Endothelial cell of umbilical vein (primary cell): ENCODE measurements at regions not wholly inside any gene's neighbourhood (a gene's known extent, or its start where the extent isn't known, plus 50 kb on each side); places are given as distances from the start of the nearest gene placed in this dataset.

Experiments used
- BruUV-seq: library from RNA; stranded (reverse); fragments of 400-500 nt; replicated peaks from 2 replicates; lab custom pipeline; 2021; lab: Mats Ljungman, UMichigan
- CTCF ChIA-PET: fragments of 300-600, 350-600 bp; sonication (Branson Sonifier 250); formaldehyde crosslinking; loops from one replicate; lab custom pipeline; 2021; ENCODE audit warnings: antibody characterized with exemption, inconsistent platforms; lab: Charles Lee
- POLR2A ChIA-PET: fragments of 300-600, 350-600 bp; sonication (Branson Sonifier 250); formaldehyde crosslinking; loops from one replicate; lab custom pipeline; 2021; ENCODE audit warnings: antibody characterized with exemption, inconsistent platforms; lab: Charles Lee
- DNase-seq: peaks from one replicate; pipeline ENCODE4 v3.0.0-alpha.2; 2011; ENCODE audit warnings: low read depth, low spot score
- FAIRE-seq: peaks from 2 replicates; lab custom pipeline; 2011; peaks lifted over from hg19 to GRCh38; lab: Jason Lieb, UNC
- H2AFZ ChIP-seq: 2 replicates; pipeline ENCODE4 v1.6.0; 2012; ENCODE audit warnings: low read depth, low read length, control low read depth, inconsistent platforms
- H3K27ac ChIP-seq: 2 replicates; pipeline ENCODE4 v1.5.1; 2011; ENCODE audit warnings: low read depth, mild to moderate bottlenecking, control low read depth, low read length, moderate library complexity; ENCODE audit not compliant: insufficient read depth
- H3K27me3 ChIP-seq, 2 experiments: 2 replicates each; pipeline versions ENCODE4 v1.6.0 to v1.6.1; 2011; ENCODE audit warnings: low read length in 2 of 2, mixed read lengths in 1 of 2; ENCODE audit not compliant: control insufficient read depth in 2 of 2, insufficient read depth in 2 of 2
- H3K36me3 ChIP-seq, 2 experiments: 2 replicates in 1 of 2; 3 replicates in 1 of 2; pipeline ENCODE4 v1.5.1; 2011; ENCODE audit warnings: low read length in 2 of 2, mild to moderate bottlenecking in 1 of 2, moderate library complexity in 1 of 2; ENCODE audit not compliant: control insufficient read depth in 2 of 2, insufficient read depth in 2 of 2; ENCODE audit errors: extremely low read depth in 1 of 2
- H3K4me1 ChIP-seq: 3 replicates; pipeline ENCODE4 v1.5.1; 2011; ENCODE audit warnings: mild to moderate bottlenecking, low read length; ENCODE audit not compliant: control insufficient read depth, insufficient read depth; ENCODE audit errors: extremely low read depth
- H3K4me2 ChIP-seq: 2 replicates; pipeline ENCODE4 v1.6.1; 2011; ENCODE audit warnings: low read length, control low read depth, mixed read lengths; ENCODE audit not compliant: insufficient read depth
- H3K4me3 ChIP-seq, 3 experiments: fragments of 200-600 bp in 1 of 3; sonication (generic), shearing (Covaris generic) in 1 of 3; replicated peaks in 1 of 3; 2 replicates each; pipeline ENCODE4 v1.5.1; 2011 to 2016; ENCODE audit warnings: control low read depth in 3 of 3, low read length in 3 of 3, mild to moderate bottlenecking in 2 of 3, inconsistent platforms in 1 of 3, low read depth in 1 of 3, moderate library complexity in 1 of 3; ENCODE audit not compliant: insufficient read depth in 1 of 3
- H3K79me2 ChIP-seq: 2 replicates; pipeline ENCODE4 v1.6.0; 2012; ENCODE audit warnings: low read length, inconsistent platforms; ENCODE audit not compliant: control insufficient read depth, insufficient read depth
- H3K9ac ChIP-seq: replicated peaks from 2 replicates; pipeline ENCODE3; 2011; ENCODE audit warnings: low read length, control low read depth; ENCODE audit not compliant: insufficient read depth; ENCODE audit errors: extremely low read depth
- H3K9me1 ChIP-seq: replicated peaks from 3 replicates; pipeline ENCODE4 v1.6.0; 2011; ENCODE audit warnings: mild to moderate bottlenecking, low read length; ENCODE audit not compliant: control insufficient read depth, insufficient read depth; ENCODE audit errors: extremely low read depth
- H3K9me3 ChIP-seq: replicated peaks from 2 replicates; pipeline ENCODE4 v1.5.1; 2012; ENCODE audit warnings: low read length, inconsistent platforms; ENCODE audit not compliant: control insufficient read depth, insufficient read depth
- H4K20me1 ChIP-seq: replicated peaks from 2 replicates; pipeline ENCODE3; 2011; ENCODE audit warnings: mild to moderate bottlenecking, low read length; ENCODE audit not compliant: control insufficient read depth, insufficient read depth; ENCODE audit errors: extremely low read depth
- EZH2 ChIP-seq: IDR thresholded peaks from 2 replicates; pipeline ENCODE4 v1.6.1; 2012; ENCODE audit warnings: borderline replicate concordance, low read depth, mild to moderate bottlenecking, moderate library complexity, low read length, inconsistent platforms; ENCODE audit not compliant: severe bottlenecking
- FOS ChIP-seq: IDR thresholded peaks from 2 replicates; pipeline ENCODE4 v1.6.1; 2011; ENCODE audit warnings: mild to moderate bottlenecking, low read length, moderate library complexity, borderline replicate concordance; ENCODE audit not compliant: insufficient read depth
- GATA2 ChIP-seq: IDR thresholded peaks from 2 replicates; pipeline ENCODE4 v1.7.0; 2011; ENCODE audit warnings: low read depth, mild to moderate bottlenecking, moderate library complexity, mixed read lengths, low read length; ENCODE audit not compliant: insufficient read length, insufficient read depth
- JUN ChIP-seq: IDR thresholded peaks from 2 replicates; pipeline ENCODE4 v1.6.1; 2011; ENCODE audit warnings: borderline replicate concordance, low read depth; ENCODE audit not compliant: insufficient read length, insufficient read depth
- MAX ChIP-seq: IDR thresholded peaks from 2 replicates; pipeline ENCODE4 v1.6.1; 2011; ENCODE audit not compliant: insufficient read depth, insufficient read length
- MYC ChIP-seq: IDR thresholded peaks from one replicate; pipeline ENCODE4 v1.6.1; 2011; ENCODE audit warnings: mild to moderate bottlenecking, low read depth, low read length
- POLR2A ChIP-seq: IDR thresholded peaks from 2 replicates; pipeline ENCODE4 v1.6.1; 2012; ENCODE audit warnings: low read depth, mild to moderate bottlenecking, control low read depth, low read length
- POLR2AphosphoS5 ChIP-seq: IDR thresholded peaks from 2 replicates; pipeline ENCODE4 v1.6.1; 2012; ENCODE audit warnings: low read depth, mild to moderate bottlenecking, control low read depth, low read length, moderate library complexity; ENCODE audit not compliant: insufficient read depth
- dilution Hi-C: fragments of 300-500 bp; cut with MboI; formaldehyde crosslinking; loops from one replicate; pipeline ENCODE4 v1.15.0; 2019; ENCODE audit warnings: low sequenced_read_pairs; ENCODE audit not compliant: extremely low pct_ligation_motif_present
- intact Hi-C: fragments of 100-400 bp; cut with micrococcal nuclease; formaldehyde crosslinking; loops from one replicate; pipeline ENCODE4 v1.10.0; 2022
- TF ChIP-seq, protein P1 (sequence below), 2 donors: IDR thresholded peaks; 1 replicate in 1 of 2; 2 replicates in 1 of 2; pipeline ENCODE4 v1.5.1; 2011; ENCODE audit warnings: low read length in 2 of 2, mild to moderate bottlenecking in 2 of 2, moderate library complexity in 2 of 2, control low read depth in 1 of 2, inconsistent platforms in 1 of 2, low read depth in 1 of 2; ENCODE audit not compliant: insufficient read depth in 1 of 2; ENCODE audit errors: extremely low read depth in 1 of 2

DNA sequence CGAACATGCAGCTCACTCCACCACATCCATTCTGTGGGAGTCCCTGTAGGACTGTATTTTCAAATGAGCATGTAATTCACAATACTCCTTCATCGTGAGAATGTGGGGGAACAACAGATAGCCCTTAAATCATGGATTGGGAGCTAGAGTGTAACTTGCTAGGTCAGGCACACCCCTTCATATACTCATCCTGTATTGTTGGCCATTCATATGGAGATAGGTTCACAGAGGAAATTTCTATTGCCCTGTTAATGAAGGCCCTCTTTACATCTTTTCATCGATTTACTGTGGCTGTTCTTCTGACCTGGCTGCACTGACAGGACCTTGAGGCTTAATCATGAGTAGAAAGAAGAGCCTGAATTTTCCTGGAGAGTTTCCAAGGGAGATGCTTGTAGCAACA, 193.8 kb upstream of the DPP10 start:
- no peaks in the 10 kb centered on the region for H3K4me1 ChIP-seq

More for the DNA sequence above, 193.8 kb upstream of the DPP10 start:
- H4K20me1 ChIP-seq = no peaks in the 10 kb centered on the region
- DNase-seq (no peak), FAIRE-seq (no peak)
- intact Hi-C loops (no loop called here), dilution Hi-C loops (no loop called here)
- no peak overlapping the region for H2AFZ ChIP-seq
- BruUV-seq = no TSS peak
- no peaks in the 10 kb centered on the region for H3K79me2 ChIP-seq
- no peaks in the 10 kb centered on the region for H3K9me1 ChIP-seq
- ChIA-PET CTCF (no interaction called here), POLR2A (no interaction called here)
- TF ChIP-seq, protein P1, sequence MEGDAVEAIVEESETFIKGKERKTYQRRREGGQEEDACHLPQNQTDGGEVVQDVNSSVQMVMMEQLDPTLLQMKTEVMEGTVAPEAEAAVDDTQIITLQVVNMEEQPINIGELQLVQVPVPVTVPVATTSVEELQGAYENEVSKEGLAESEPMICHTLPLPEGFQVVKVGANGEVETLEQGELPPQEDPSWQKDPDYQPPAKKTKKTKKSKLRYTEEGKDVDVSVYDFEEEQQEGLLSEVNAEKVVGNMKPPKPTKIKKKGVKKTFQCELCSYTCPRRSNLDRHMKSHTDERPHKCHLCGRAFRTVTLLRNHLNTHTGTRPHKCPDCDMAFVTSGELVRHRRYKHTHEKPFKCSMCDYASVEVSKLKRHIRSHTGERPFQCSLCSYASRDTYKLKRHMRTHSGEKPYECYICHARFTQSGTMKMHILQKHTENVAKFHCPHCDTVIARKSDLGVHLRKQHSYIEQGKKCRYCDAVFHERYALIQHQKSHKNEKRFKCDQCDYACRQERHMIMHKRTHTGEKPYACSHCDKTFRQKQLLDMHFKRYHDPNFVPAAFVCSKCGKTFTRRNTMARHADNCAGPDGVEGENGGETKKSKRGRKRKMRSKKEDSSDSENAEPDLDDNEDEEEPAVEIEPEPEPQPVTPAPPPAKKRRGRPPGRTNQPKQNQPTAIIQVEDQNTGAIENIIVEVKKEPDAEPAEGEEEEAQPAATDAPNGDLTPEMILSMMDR (IDR thresholded peaks at IDR 0.05; ENCODE audit: extremely low read depth in 1 of 2, insufficient read depth in 1 of 2, low read depth in 1 of 2, low read length in 2 of 2) = no peak
- TF ChIP-seq EZH2 (no peak), FOS (no peak), GATA2 (no peak), POLR2AphosphoS5 (no peak), MAX (no peak), JUN (no peak), POLR2A (no peak), MYC (no peak)
- no peaks in the 10 kb centered on the region for H3K36me3 ChIP-seq
- H3K27ac ChIP-seq = no peak overlapping the region
- H3K9ac ChIP-seq = no peak overlapping the region
- H3K4me3 ChIP-seq = no peak overlapping the region
- H3K4me2 ChIP-seq = no peak overlapping the region
- peaks cover 4% of the 10 kb centered on the region for H3K9me3 ChIP-seq
- H3K27me3 ChIP-seq = no peaks in the 10 kb centered on the region
